HTR-8/SVneo (cell line): ENCODE measurements at regions not wholly inside any gene's neighbourhood (a gene's known extent, or its start where the extent isn't known, plus 50 kb on each side); places are given as distances from the start of the nearest gene placed in this dataset.
A peak's percentile ranks its signal among the peaks of the same experiment; 100 is the strongest.

Experiments
- DNase-seq: peaks from one replicate; pipeline ENCODE4 v3.0.0; 2011; ENCODE audit warnings: low spot score, mixed read lengths; ENCODE audit not compliant: insufficient read length
- FAIRE-seq: peaks from 2 replicates; lab custom pipeline; 2011; peaks lifted over from hg19 to GRCh38; lab: Jason Lieb, UNC

DNA sequence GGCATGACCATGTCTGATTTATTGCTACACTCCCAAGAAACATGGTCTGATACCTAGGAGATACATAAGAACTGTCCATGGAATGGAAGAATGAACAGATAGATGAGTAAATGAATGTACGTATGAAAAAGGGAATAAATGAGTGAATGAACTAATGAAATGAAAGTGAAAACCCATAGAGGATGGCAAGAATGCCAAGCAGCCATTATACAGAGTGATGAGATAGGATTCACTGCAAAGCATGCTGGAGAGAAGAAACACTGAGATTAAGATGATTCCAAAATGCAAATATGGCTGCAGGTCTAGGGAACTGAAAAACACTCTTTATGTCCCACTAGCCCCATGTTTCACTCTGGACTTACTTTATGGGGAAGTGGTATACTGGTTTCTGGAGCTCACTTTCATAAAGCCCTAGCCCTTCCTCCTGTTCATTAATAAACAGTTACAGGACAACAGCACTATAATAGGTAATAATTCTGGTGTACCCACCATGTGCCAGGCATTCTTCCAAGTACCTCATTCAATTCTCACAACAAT is 170.3 kb upstream of the RAD23B start:
- DNase-seq (no peak), FAIRE-seq (no peak)

DNA sequence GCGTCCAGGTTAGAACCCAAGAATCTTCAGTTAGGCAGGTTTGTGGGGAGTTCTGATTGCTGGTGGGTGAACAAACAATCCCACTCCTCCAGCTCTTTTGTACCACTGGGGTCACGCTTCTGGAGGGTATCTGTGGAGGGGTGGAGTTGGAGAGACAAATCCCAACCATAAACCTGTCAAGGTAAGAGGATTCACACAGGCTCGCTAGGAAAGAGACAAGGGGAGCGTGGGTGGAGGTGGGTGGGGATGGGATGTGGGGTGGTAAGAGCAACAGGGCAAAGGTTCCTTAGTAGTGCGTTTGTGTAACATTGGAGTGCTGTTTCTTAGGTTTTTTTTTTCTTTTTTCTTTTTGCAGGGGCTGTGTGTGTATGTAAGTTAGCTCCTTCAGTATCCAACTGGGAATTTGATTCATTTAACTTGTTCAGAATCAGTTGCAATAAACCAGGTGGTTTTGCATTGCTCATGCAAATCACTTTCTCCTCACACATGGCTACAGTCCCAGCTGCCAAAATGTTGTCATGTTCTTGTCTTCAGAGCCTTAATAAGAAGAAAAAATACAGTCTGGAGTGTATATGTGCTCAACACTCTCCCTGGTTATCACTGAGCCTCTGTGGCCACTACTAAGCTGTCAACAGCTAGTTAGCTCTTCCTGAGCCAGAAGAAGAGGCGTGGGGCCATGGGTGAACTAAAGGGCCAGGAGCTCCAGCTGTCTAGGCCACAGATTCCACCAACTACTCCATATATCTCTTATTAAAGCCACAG is 164.0 kb upstream of the RAD23B start:
- DNase-seq = no peak
- FAIRE-seq = no peak

DNA sequence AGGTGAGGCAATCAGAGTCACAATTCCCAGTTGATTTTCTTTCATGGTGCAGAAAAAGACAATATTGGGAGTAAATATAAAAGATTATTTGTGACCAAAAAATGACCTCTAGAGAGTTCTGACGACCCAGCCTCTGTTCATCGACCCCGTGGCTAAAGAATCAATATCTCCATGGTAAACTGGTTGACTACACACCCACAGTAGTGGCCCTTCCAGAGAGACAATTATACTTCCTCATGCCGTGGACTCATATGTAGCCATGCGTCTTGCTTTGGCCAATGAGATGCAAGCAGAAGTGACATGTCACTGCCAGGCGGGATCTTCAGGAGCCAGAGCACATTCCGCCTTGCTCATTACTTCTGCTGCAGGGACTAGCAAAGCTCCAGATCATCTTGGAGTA is 163.3 kb upstream of the RAD23B start:
- DNase-seq = no peak
- FAIRE-seq = no peak

DNA sequence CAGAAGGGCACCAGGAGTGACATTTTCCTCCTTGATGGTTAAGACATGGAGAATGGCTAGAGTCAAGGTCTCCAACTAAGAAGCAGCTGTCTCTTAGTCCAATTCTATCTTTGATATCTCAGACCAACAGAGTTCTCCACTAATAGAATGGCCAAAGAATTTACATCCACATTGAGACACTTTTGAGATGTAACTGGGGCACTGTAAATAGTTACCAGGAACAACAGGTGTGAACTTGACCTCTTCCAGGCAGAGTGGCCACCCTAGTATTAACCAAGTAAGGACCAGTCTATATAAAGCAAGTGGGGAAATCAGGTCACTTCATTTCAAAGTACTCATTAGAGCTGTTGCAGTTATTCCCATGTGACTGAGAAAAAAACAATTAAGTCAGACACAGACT is 159.7 kb upstream of the RAD23B start:
- no peak for DNase-seq
- FAIRE-seq = no peak

DNA sequence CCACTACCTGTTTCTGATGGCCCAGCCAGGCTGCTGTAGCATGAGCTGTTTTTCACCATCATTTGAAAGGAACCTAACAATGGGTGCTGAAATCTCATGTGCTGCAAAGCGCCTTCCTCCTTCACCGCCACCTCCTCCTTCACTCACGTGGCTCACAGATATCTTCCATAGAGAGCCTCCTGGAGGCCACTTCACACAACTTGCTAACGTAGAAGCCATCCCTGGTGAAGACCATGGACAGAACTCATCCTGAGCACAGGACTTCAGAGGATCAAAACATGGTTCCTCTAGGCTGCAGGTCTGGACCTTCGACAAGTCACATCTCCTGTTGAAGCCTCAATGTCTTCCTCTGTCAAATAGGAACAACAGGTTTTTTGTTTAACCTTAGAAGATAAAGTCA is 155.5 kb upstream of the RAD23B start:
- FAIRE-seq (no peak), DNase-seq (no peak)

DNA sequence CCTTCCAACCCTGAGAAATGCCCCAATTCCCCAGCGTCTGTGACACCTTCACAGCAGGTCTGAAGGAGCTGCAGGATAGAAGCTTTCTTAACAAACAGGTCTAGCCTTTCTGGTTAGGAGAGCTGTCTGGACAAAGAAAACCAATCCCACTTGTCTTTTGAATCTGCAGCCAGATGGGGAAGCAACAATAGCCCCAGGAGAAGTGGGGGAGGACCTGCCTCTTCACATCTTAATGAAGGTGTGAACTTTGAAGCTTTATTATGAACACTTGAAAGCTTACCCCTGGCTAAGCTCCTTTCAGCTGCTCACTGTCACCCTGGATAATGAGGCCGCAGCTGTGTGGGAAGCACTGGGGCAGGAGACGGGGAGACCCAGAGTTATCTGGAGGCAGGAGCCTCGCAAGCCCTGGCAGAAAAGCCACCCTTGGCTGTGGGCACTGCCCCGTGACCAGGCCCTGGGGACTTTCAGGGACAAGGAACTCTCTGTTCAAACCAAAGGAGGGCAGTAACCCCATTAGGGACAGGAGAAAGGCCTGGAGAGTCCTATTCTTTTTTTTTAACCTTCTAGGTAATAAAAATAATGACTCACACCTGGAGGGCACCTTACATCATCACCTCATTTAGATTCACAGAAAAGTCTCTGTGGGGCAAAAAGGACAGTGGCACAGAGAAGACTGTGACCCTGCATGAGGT is 151.8 kb upstream of the RAD23B start:
- no peak for FAIRE-seq
- no peak for DNase-seq

DNA sequence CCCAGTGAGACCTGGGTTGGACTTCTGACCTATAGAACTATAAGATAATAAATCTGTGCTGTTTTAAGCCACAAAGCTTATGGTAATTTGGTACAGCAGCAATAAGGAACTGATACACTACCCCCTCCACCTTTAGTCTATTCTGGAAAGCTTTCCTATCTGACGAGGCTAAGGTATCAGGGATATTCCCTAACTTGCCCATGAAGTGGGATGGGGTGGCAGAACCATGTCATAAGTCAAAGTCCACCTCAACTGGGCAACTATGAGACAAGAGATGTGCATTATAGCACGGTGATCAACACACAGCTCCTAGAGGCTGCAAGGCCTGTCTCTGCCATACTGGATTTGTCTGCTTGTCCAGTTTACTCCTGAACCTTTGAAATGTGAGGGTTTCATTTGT is 146.8 kb upstream of the RAD23B start:
- FAIRE-seq = no peak
- DNase-seq = no peak

DNA sequence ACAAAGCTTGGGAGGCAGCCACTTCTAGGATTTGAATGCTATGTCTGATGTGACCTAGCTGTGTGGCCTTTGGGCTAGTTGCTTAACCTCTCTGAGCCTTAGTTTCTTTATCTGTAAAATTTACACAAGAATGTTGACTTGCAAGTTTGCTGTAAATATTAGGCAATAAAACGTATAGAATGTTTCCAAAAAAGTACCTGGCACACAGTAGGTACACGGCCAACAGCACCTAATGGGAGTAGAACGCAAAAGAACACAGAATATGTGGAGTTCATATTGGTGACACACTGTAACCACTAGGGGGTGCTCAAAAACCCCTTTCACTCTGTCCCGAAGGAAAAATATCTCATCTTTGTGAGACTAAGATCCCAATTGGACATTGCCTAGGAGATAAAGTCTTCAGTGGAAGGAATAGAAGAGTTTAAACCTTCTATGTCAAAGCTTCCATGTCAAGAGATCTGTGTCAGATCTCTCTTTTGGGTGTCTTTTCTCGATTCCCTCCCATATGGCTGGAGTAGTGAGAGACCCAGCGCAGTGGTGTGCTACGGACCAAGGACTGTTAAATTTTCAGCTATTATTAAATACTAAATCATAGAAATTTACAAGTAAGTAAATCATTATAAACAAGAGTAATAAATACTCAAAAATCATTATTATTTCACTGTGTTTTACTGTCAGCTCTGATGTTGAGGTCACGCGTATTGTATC is 145.4 kb upstream of the RAD23B start:
- DNase-seq (peak; percentile 48), FAIRE-seq (no peak)

DNA sequence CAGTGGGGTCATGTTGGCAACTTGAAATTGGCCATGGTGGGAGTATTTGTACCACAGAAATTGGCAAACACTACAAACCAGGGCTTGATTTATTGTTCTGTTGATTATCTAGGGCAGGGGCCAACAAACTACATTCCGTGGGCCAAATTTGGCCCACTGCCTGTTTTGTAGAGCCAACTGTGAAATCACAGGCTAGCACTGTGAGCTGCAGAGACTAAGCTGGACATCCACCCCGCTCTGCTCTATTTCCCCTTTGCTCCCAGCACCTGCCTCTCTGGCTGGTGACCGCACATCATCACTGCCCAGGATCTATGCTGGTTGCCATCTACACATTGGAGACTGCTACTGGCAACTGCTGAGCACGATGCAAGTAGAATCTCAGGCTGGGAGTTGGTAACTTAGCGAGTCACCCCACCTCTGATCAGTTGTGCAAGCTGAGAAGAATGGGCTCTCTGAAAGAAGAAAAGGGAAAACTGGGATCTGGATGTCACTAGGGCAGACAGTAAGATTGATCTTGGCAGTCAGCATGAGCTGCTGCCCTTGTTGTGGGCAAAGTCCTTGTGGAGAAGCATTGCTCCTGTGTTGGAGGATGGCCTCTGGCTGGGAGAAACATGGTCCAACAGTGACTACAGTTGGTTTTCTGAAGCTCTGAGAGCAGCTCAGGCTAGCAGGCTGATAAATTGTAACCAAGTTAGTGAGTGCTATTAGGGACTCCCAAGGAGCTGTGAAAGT is 144.7 kb upstream of the RAD23B start:
- FAIRE-seq (no peak), DNase-seq (no peak)

DNA sequence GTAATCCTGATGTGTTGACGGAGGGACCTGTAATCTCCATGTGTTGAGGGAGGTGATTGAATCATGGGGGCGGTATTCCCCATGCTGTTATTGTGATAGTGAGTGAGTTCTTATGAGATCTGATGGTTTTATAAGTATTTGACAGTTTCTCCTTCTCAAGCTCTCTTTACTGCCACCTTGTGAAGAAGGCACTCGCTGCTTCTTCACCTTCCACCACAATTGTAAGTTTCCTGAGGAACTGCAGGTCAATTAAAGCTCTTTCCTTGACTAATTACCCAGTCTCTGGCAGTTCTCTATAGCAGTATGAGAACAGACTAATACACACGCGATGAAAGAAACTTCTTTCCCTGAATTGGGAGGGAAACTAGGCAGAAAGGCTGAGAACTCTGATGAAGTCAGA is 141.1 kb upstream of the RAD23B start:
- DNase-seq (no peak), FAIRE-seq (no peak)

DNA sequence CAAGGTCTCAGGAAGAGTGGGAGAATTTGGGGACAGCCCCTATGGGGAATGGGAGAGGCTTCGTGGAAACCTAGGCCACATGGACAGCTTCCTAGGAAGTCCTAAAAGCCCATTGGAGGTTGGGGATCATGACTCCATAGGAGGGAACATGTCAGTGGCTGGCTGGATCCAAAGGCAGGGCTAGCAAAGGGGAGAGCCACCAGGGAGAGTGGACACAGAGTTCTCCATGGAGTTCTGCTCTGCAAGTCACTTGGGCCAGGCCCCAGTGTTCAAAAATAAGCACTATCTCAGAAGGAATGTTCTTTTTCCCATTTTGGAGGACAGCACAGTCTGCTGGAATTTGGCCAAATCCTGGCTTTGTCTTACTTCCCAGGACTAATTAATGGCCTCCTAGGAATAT is 140.6 kb upstream of the RAD23B start:
- FAIRE-seq = no peak
- no peak for DNase-seq

DNA sequence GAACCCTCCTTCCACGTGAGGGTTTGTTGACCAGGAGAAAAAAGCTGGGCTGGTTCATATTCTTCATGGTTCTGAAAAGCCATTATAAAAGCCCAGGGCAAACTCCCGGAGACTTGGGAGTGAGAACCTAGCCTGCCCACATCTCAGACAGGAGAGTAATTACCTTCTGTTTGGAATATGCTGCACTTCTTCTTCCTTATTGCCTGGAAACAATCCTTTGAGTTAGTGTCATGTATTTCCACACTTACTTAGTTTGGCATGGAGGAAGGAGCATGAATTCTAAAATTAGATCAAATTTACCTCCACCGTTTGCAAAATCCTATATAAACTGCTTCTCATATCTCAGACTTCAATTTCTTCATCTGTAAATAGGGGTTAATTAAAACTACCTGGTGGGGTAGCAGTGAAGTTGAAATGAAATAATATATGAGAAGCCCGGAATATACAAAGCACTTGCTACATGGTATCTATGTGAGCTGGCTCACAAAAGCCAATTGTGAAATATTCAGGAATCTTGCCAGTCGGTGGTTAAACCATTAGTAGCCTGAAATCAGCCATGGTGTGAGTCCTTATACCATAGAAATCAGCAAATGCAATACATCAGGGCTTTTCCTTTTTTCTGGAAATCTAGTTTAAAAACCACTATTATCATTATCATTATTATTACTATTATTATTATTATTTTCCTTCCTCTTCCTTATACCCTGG is 140.0 kb upstream of the RAD23B start:
- DNase-seq = no peak
- FAIRE-seq = no peak

DNA sequence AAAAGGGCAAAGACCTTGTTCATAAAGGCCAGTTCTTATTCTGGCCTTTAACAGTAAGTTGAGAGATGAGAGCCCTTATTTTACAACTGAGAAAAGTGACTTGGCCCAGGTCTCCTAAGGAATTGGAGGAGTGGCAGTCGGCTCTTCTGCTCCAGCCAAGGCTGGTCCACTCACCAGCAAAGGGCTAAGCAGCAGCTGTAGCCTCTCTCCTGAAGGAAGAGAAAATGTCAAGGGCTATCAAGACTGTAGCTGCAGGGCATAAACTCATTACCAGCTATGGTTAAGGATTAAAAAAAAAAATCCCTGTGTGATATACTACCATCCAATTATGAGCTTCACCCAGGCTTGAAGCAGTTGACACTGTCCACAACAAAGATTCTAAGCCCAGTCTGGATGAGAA is 138.6 kb upstream of the RAD23B start:
- FAIRE-seq = no peak
- DNase-seq = no peak

DNA sequence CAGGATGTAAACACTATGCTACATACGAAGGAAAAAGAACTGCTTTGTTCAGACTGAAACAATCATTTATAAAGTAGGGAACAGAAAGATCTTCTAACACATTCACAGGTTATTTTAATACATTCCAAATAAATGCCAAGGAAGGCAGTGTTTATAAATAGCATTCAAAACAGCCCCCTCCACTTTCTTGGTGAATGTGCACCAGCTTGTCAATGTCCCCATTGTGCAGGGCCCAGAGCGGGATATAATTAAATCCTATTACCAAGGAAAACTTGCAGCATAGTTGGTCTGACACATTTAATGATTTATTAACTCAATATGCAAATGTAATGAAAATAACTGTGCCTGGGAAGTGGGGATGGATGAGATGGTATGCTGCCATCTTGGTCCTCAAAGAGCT is 135.9 kb upstream of the RAD23B start:
- FAIRE-seq (peak; percentile 40), DNase-seq (no peak)

DNA sequence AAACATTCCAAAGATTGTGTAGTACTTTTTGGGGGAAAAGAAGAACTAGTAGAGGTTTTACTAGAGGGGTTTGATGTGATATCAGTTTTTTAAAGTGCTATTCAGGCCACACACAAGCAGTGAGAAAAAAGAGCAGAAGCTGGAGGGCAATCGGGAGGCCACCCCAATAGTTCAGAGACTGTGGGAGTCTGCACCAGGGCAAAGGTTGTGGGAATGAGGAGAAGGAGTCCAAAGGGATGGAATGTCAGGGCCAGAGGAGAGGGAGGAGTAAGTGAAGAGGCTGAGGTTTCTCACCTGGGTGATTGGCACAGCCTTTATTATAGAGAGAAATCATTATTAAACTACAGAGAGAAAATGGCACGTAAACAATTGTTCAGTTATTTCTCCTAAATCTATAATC is 134.9 kb upstream of the RAD23B start:
- DNase-seq = no peak
- FAIRE-seq = no peak

DNA sequence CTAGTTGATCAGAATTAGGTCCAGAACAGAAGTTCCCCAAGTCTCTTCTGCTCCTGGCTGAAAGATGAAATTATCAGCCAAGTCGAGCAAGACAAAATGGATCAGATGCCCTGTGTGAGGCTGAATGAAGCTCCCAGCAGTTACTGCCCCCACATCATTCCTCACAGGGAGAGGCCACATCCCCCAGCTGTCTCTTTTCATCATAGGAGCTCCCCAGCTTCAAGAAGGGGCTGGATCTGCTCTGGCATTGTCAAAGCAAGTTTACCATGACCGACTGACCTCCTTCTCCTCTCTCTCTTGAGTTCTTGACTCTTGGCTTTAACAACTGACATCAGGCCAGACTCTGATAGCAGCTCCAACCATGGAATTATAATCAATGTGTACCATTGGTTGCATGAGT is 133.3 kb upstream of the RAD23B start:
- FAIRE-seq (no peak), DNase-seq (no peak)

DNA sequence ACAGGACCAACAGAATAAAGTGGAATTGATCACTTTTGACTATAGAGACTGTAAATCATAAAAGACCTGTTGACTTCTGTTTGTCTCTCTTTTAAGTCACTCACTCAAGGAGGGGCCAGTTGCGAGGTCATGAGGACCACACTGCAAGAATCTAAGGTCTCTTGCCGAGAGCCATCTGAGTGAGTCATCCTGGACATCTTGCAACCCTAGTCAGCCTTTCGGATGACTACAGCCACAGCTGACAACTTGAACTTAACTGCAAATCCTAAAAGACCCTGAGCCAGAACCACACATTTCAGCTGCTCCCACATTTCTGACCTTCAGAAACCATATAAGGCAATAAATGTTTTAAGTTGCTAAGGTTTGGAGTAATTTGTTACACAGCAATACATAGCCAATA is 129.7 kb upstream of the RAD23B start:
- peak; percentile 36 for DNase-seq

DNA sequence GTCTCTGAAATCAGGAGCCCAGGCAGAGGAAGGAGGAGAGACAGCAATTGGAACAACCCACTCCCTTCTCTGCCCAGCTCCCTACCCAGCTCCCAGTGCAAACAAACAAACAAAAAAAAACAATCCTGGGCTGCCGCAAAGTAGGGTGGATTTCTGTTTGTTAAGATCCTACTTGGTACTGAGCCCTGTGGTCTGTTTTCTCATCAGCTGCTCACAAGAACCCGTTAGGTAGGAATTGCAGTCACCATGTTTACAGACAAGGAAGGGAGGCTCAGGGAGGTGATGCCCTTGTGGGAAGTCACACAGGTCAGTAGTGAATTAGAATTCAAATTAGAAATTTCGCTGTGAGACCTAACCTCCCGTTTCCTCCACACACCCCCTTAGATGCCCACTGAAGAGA is 128.8 kb upstream of the RAD23B start:
- DNase-seq (no peak), FAIRE-seq (no peak)

More for the DNA sequence above, 129.7 kb upstream of the RAD23B start:
- FAIRE-seq = peak; percentile 42

DNA sequence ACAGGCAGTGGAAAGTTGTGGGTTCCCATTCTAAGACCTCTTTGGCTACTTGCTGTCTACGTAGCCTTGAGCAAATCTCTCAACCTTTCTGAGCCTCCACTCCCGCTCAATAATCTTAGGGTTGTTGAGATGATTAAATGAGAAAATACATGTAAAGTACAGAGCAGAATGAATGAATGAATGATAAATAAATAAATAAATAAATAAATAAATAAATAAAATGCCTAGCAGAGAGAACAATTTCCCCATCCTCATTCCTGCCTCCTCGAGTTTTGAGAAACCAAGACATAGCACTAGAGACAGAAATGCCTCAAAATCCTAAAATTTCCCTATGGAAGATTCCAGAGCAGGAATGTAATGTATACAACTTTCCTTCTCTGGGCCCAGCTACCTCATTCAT is 128.3 kb upstream of the RAD23B start:
- FAIRE-seq = no peak
- DNase-seq = no peak
